ENCODE measurements at regions not wholly inside any gene's neighbourhood (a gene's known extent, or its start where the extent isn't known, plus 50 kb on each side); places are given as distances from the start of the nearest gene placed in this dataset.

DNA sequence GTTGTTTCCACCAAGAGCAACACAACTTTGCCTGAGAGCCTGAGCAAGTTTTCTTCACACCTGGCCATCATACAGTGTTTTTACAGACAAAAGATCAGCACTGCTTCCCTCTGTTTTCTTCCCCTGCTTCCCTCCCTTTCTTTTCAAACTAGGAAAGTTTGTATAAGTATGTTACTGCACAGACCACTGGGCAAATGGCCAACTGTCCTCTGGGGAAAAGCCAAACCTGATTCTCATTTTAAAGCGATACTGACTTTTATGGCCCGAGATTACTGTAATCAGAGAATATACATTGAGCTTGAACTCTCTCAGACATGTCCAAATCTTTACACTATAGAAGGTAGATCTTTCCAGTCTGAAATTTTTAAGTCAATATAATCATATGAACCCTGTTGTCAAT, 415.0 kb downstream of the NFIB start:
- Histone ChIP-seq H3K9me3 (replicated peaks; ENCODE audit: control insufficient read depth, insufficient read depth, low read length) (no peaks in the 10 kb centered on the region), H4K20me1 (ENCODE audit: control insufficient read depth, insufficient read depth) (no peaks in the 10 kb centered on the region), H3K4me2 (ENCODE audit: control insufficient read depth, insufficient read depth) (no peak overlapping the region), H3K36me3 (ENCODE audit: control insufficient read depth in 2 of 2, insufficient read depth in 2 of 2, low read length in 1 of 2) (no peaks in the 10 kb centered on the region), H3K4me1 (ENCODE audit: control insufficient read depth, insufficient read depth, low read length) (no peaks in the 10 kb centered on the region), H3K9ac (ENCODE audit: control insufficient read depth, insufficient read depth, low read length) (no peak overlapping the region), H3K79me2 (ENCODE audit: control insufficient read depth, insufficient read depth, low read length) (no peaks in the 10 kb centered on the region), H2AFZ (ENCODE audit: control insufficient read depth, low read depth, low read length) (no peak overlapping the region), H3K27ac (ENCODE audit: control insufficient read depth, insufficient read depth) (no peak overlapping the region), H3K4me3 (no peak overlapping the region), H3K27me3 (replicated peaks in 1 of 2; ENCODE audit: control insufficient read depth in 2 of 2, insufficient read depth in 2 of 2, low read length in 1 of 2) (no peaks in the 10 kb centered on the region)
- ChIA-PET POLR2A (no interaction called here), RAD21 (ENCODE audit: unreplicated experiment) (no interaction called here), SMC1A (ENCODE audit: uncharacterized antibody, unreplicated experiment) (no interaction called here), CTCF (no interaction called here)
- intact Hi-C loops (cut with micrococcal nuclease; ENCODE audit: unreplicated experiment) (no loop called here), in situ Hi-C loops (cut with MboI) (no loop called here)
- no peak for DNase-seq (ENCODE audit: low read depth, low spot score)
- no TSS peak for BruUV-seq (replicated peaks)
- no peak for ATAC-seq
- FAIRE-seq = no peak
- 0% methylated on average over 2 of the region's 2 CpGs for WGBS (ENCODE audit: insufficient coverage, insufficient replicate concordance, low lambda C conversion rate, missing lambda C conversion rate)
- TF ChIP-seq FOXM1 (IDR thresholded peaks at IDR 0.05; ENCODE audit: low read depth, low read length) = no peak
- no peak for TF ChIP-seq ZNF217 (IDR thresholded peaks at IDR 0.05)
- TF ChIP-seq, protein P1, sequence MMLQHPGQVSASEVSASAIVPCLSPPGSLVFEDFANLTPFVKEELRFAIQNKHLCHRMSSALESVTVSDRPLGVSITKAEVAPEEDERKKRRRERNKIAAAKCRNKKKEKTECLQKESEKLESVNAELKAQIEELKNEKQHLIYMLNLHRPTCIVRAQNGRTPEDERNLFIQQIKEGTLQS (IDR thresholded peaks at IDR 0.05; ENCODE audit: borderline replicate concordance, extremely low read depth, low read depth, low read length) = no peak
- no peak for TF ChIP-seq CHD2 (IDR thresholded peaks at IDR 0.05; ENCODE audit: borderline replicate concordance, low read depth, low read length)
- TF ChIP-seq KDM1A (IDR thresholded peaks at IDR 0.05; ENCODE audit: borderline replicate concordance) = no peak

DNA sequence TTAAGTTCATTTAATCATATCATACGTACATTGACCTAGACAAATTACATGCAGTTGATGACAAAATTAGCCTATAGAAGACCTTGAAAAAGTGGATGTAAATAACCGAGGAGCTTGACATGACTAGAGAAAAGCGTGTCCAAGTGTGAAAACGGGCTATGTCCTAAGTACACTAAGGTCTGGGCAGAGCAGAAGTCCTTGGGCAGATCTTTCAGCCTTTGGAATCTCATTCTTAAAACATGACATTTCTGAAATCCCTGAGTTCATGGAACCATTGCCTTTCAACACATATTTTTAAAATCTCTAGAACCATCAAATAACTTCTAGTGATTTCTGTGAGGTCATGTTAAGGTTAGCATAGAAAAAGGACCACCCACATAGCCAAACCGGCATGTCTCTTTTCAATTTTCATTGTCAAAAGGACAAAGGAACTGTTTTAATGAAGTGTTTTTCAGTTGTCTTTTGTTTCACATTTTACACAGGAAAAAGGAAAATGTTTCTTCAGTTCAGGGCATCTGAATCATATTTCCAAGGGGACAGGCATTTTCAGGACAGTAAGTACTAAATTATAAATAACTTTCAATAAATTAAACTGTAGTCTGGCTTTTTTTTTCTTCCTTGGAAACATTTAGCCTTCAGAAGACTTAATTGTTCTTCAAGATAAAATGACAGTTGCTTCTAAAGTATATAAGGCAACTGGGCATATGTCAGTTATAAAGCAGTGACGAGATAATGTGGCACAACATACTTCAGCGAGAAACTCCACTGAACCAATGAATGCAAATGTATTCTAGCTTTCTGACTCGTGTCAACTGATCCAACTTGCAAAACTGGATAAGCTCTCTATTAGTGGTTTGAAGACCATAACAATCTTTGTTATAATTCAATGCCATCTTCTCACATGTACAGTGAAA, 416.8 kb downstream of the NFIB start:
- H2AFZ ChIP-seq (ENCODE audit: control insufficient read depth, low read depth, low read length) = no peak overlapping the region
- TF ChIP-seq, protein P2, sequence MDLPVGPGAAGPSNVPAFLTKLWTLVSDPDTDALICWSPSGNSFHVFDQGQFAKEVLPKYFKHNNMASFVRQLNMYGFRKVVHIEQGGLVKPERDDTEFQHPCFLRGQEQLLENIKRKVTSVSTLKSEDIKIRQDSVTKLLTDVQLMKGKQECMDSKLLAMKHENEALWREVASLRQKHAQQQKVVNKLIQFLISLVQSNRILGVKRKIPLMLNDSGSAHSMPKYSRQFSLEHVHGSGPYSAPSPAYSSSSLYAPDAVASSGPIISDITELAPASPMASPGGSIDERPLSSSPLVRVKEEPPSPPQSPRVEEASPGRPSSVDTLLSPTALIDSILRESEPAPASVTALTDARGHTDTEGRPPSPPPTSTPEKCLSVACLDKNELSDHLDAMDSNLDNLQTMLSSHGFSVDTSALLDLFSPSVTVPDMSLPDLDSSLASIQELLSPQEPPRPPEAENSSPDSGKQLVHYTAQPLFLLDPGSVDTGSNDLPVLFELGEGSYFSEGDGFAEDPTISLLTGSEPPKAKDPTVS (IDR thresholded peaks at IDR 0.05; ENCODE audit: low read depth, low read length) = no peak
- TF ChIP-seq, protein P3, sequence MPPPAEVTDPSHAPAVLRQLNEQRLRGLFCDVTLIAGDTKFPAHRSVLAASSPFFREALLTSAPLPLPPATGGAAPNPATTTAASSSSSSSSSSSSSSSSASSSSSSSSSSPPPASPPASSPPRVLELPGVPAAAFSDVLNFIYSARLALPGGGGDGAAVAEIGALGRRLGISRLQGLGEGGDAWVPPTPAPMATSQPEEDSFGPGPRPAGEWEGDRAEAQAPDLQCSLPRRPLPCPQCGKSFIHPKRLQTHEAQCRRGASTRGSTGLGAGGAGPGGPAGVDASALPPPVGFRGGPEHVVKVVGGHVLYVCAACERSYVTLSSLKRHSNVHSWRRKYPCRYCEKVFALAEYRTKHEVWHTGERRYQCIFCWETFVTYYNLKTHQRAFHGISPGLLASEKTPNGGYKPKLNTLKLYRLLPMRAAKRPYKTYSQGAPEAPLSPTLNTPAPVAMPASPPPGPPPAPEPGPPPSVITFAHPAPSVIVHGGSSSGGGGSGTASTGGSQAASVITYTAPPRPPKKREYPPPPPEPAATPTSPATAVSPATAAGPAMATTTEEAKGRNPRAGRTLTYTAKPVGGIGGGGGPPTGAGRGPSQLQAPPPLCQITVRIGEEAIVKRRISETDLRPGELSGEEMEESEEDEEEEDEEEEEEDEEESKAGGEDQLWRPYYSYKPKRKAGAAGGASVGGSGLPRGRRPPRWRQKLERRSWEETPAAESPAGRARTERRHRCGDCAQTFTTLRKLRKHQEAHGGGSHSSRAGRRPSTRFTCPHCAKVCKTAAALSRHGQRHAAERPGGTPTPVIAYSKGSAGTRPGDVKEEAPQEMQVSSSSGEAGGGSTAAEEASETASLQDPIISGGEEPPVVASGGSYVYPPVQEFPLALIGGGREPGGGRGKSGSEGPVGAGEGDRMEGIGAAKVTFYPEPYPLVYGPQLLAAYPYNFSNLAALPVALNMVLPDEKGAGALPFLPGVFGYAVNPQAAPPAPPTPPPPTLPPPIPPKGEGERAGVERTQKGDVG (CRISPR knock-in tag; IDR thresholded peaks at IDR 0.05) = no peak
- TF ChIP-seq TBL1XR1 (IDR thresholded peaks at IDR 0.05; ENCODE audit: low read depth, low read length) (no peak), MEF2A (IDR thresholded peaks at IDR 0.05; ENCODE audit: insufficient read depth, low read depth, low read length) (no peak)
- TF ChIP-seq, protein P4, sequence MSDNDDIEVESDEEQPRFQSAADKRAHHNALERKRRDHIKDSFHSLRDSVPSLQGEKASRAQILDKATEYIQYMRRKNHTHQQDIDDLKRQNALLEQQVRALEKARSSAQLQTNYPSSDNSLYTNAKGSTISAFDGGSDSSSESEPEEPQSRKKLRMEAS (IDR thresholded peaks at IDR 0.05; ENCODE audit: low read depth, low read length) = no peak

More for the DNA sequence above, 416.8 kb downstream of the NFIB start:
- no peak overlapping the region for H3K27ac ChIP-seq (ENCODE audit: control insufficient read depth, insufficient read depth)
- POLR2A ChIA-PET = no interaction called here
- RAD21 ChIA-PET (ENCODE audit: unreplicated experiment) = no interaction called here
- SMC1A ChIA-PET (ENCODE audit: uncharacterized antibody, unreplicated experiment) = no interaction called here
- H3K9ac ChIP-seq (ENCODE audit: control insufficient read depth, insufficient read depth, low read length) = no peak overlapping the region
- in situ Hi-C loops (cut with MboI) (no loop called here), intact Hi-C loops (cut with micrococcal nuclease; ENCODE audit: unreplicated experiment) (no loop called here)
- H3K9me3 ChIP-seq (replicated peaks; ENCODE audit: control insufficient read depth, insufficient read depth, low read length) = no peaks in the 10 kb centered on the region
- FAIRE-seq (no peak), ATAC-seq (no peak), DNase-seq (ENCODE audit: low read depth, low spot score) (no peak)
- BruUV-seq (replicated peaks) = no TSS peak
- H3K36me3 ChIP-seq (ENCODE audit: control insufficient read depth in 2 of 2, insufficient read depth in 2 of 2, low read length in 1 of 2) = no peaks in the 10 kb centered on the region
- CTCF ChIA-PET = no interaction called here
- 13% methylated on average over 8 of the region's 8 CpGs for WGBS (ENCODE audit: insufficient coverage, insufficient replicate concordance, low lambda C conversion rate, missing lambda C conversion rate)
- no peak overlapping the region for H3K4me3 ChIP-seq
- no peaks in the 10 kb centered on the region for H4K20me1 ChIP-seq (ENCODE audit: control insufficient read depth, insufficient read depth)
- H3K4me2 ChIP-seq (ENCODE audit: control insufficient read depth, insufficient read depth) = no peak overlapping the region
- H3K79me2 ChIP-seq (ENCODE audit: control insufficient read depth, insufficient read depth, low read length) = no peaks in the 10 kb centered on the region
- H3K27me3 ChIP-seq (replicated peaks in 1 of 2; ENCODE audit: control insufficient read depth in 2 of 2, insufficient read depth in 2 of 2, low read length in 1 of 2) = no peaks in the 10 kb centered on the region
- no peaks in the 10 kb centered on the region for H3K4me1 ChIP-seq (ENCODE audit: control insufficient read depth, insufficient read depth, low read length)
